Natural killer cell (primary cell): ENCODE measurements at regions not wholly inside any gene's neighbourhood (a gene's known extent, or its start where the extent isn't known, plus 50 kb on each side); places are given as distances from the start of the nearest gene placed in this dataset.

Source experiments
- ATAC-seq, 3 donors: fragments of 150-1000 bp in 2 of 3; fragments of 200-7000 bp in 1 of 3; cut with Tn5 transposase; 1 replicate in 1 of 3; 2 replicates in 2 of 3; pipeline ENCODE4 v1.10.0; 2021; ENCODE audit warnings: mild to moderate bottlenecking in 2 of 3, moderate library complexity in 2 of 3
- DNase-seq, 2 donors: peaks; one replicate each; pipeline versions ENCODE4 v3.0.0 to v3.0.0-alpha.2; 2013 to 2021; ENCODE audit warnings: mixed read lengths in 1 of 2
- H3K27ac ChIP-seq: one replicate; pipeline ENCODE4 v1.5.1; 2013; ENCODE audit warnings: mild to moderate bottlenecking, low read length
- H3K27me3 ChIP-seq: one replicate; pipeline ENCODE4 v1.6.1; 2013; ENCODE audit warnings: low read length; ENCODE audit not compliant: control insufficient read depth, insufficient read depth
- H3K36me3 ChIP-seq: one replicate; pipeline ENCODE4 v1.6.1; 2013; ENCODE audit warnings: low read length; ENCODE audit not compliant: control insufficient read depth, insufficient read depth
- H3K4me1 ChIP-seq: one replicate; pipeline ENCODE4 v1.6.1; 2013; ENCODE audit warnings: low read length; ENCODE audit not compliant: control insufficient read depth, insufficient read depth
- H3K4me3 ChIP-seq: one replicate; pipeline ENCODE4 v1.5.1; 2013; ENCODE audit warnings: low read length
- H3K9me3 ChIP-seq: one replicate; pipeline ENCODE4 v1.6.1; 2013; ENCODE audit warnings: low read length; ENCODE audit not compliant: control insufficient read depth, insufficient read depth
- H3K27ac Mint-ChIP-seq, 2 donors: one replicate each; pipeline ENCODE4 v1.8.0; 2022; ENCODE audit warnings: mild to moderate bottlenecking in 2 of 2, mixed read lengths in 2 of 2, moderate library complexity in 1 of 2
- H3K27me3 Mint-ChIP-seq, 2 donors: one replicate each; pipeline ENCODE4 v1.8.0; 2022; ENCODE audit warnings: low read depth in 2 of 2, mixed read lengths in 2 of 2
- H3K36me3 Mint-ChIP-seq: one replicate; pipeline ENCODE4 v1.8.0; 2022; ENCODE audit warnings: mixed read lengths
- H3K4me1 Mint-ChIP-seq, 2 donors: one replicate each; pipeline ENCODE4 v1.8.0; 2022; ENCODE audit warnings: mixed read lengths in 2 of 2
- H3K4me3 Mint-ChIP-seq: one replicate; pipeline ENCODE4 v1.8.0; 2022; ENCODE audit warnings: mild to moderate bottlenecking, moderate library complexity, mixed read lengths
- H3K9me3 Mint-ChIP-seq, 2 donors: one replicate each; pipeline ENCODE4 v1.8.0; 2022; ENCODE audit warnings: mixed read lengths in 2 of 2
- CTCF ChIP-seq: fragments of 200-600 bp; IDR thresholded peaks from one replicate; pipeline ENCODE4 v1.8.0; 2022; ENCODE audit warnings: antibody characterized with exemption
- WGBS: methylation state at CpG from one replicate; pipeline ENCODE4 v1.1.7; 2013; ENCODE audit warnings: missing lambda C conversion rate; ENCODE audit not compliant: insufficient coverage; 5-methylcytosine and 5-hydroxymethylcytosine counted together
- intact Hi-C: fragments of 100-400 bp; cut with micrococcal nuclease; formaldehyde crosslinking; loops from one replicate; pipeline ENCODE4 v1.14.2; 2022

GRCh38 chr1:168801032-168801745 is 72.2 kb upstream of the DPT start:
- H3K27me3 Mint-ChIP-seq = peaks cover 3 to 6% of the 10 kb centered on the region in 2 donors
- ATAC-seq (no peak), DNase-seq (no peak)
- Histone ChIP-seq H3K27me3 (no peaks in the 10 kb centered on the region), H3K4me3 (no peak overlapping the region), H3K36me3 (no peaks in the 10 kb centered on the region), H3K27ac (no peak overlapping the region), H3K9me3 (no peaks in the 10 kb centered on the region), H3K4me1 (peaks cover 4% of the 10 kb centered on the region)
- no peak for TF ChIP-seq CTCF
- H3K4me3 Mint-ChIP-seq = no peak overlapping the region
- intact Hi-C loops = no loop called here
- no peaks in the 10 kb centered on the region for H3K9me3 Mint-ChIP-seq
- no peaks in the 10 kb centered on the region for H3K36me3 Mint-ChIP-seq
- H3K27ac Mint-ChIP-seq = no peak overlapping the region
- H3K4me1 Mint-ChIP-seq = peaks cover 0 to 9% of the 10 kb centered on the region in 2 donors
- 84% methylated on average over 2 of the region's 3 CpGs for WGBS

- H3K4me1 Mint-ChIP-seq = peaks cover 0 to 9% of the 10 kb centered on the region in 2 donors
- H3K27me3 Mint-ChIP-seq = peaks cover 7 to 18% of the 10 kb centered on the region in 2 donors
- H3K27ac ChIP-seq = no peak overlapping the region
- H3K36me3 Mint-ChIP-seq = no peaks in the 10 kb centered on the region
- H3K36me3 ChIP-seq = no peaks in the 10 kb centered on the region
- H3K9me3 Mint-ChIP-seq = peaks cover 0 to 2% of the 10 kb centered on the region in 2 donors
- intact Hi-C loops = no loop called here
- no peak overlapping the region for H3K4me3 Mint-ChIP-seq
- peaks cover 4% of the 10 kb centered on the region for H3K4me1 ChIP-seq
- ATAC-seq (no peak), DNase-seq (no peak)
- no peak for TF ChIP-seq CTCF
- no peak overlapping the region for H3K27ac Mint-ChIP-seq
- no peak overlapping the region for H3K4me3 ChIP-seq
- H3K27me3 ChIP-seq = no peaks in the 10 kb centered on the region
- WGBS = 70% methylated on average over 6 of the region's 7 CpGs
- no peaks in the 10 kb centered on the region for H3K9me3 ChIP-seq
Measured at GRCh38 chr1:168803806-168804510, 75.0 kb upstream of the DPT start.

GRCh38 chr1:168806952-168807351 is 77.9 kb upstream of the DPT start:
- H3K27me3 ChIP-seq = no peaks in the 10 kb centered on the region
- Mint-ChIP-seq H3K27ac (no peak overlapping the region), H3K4me3 (no peak overlapping the region), H3K9me3 (peaks cover 0 to 2% of the 10 kb centered on the region in 2 donors), H3K36me3 (no peaks in the 10 kb centered on the region), H3K4me1 (peaks cover 0 to 9% of the 10 kb centered on the region in 2 donors), H3K27me3 (peaks cover 7 to 21% of the 10 kb centered on the region in 2 donors)
- DNase-seq (no peak), ATAC-seq (no peak)
- no peaks in the 10 kb centered on the region for H3K9me3 ChIP-seq
- TF ChIP-seq CTCF = no peak
- no peak overlapping the region for H3K27ac ChIP-seq
- intact Hi-C loops = no loop called here
- H3K4me1 ChIP-seq = peaks cover 4% of the 10 kb centered on the region
- WGBS = no CpG with 5 or more reads among the region's 2 CpGs
- no peak overlapping the region for H3K4me3 ChIP-seq
- H3K36me3 ChIP-seq = no peaks in the 10 kb centered on the region
